ENCODE measurements at regions not wholly inside any gene's neighbourhood (a gene's known extent, or its start where the extent isn't known, plus 50 kb on each side); places are given as distances from the start of the nearest gene placed in this dataset.
"Not testable (repeated sequence)": the region's sequence is repeated elsewhere in the genome, so short reads cannot be mapped to it uniquely, and the experiment has no call there.

- H3K9me2 ChIP-seq (ENCODE audit: insufficient read depth, low read length); H3K9ac ChIP-seq (ENCODE audit: low read length); H3K9me3 ChIP-seq (ENCODE audit: low read length); H3F3A ChIP-seq (ENCODE audit: insufficient read depth, low read length, poor library complexity, severe bottlenecking); H2AFZ ChIP-seq (ENCODE audit: low read depth, low read length); H3K79me2 ChIP-seq (replicated peaks; ENCODE audit: insufficient read depth, low read length); H3K27me3 ChIP-seq (ENCODE audit: insufficient read depth, low read depth, low read length); H3K27ac ChIP-seq (ENCODE audit: low read length); H3K4me3 ChIP-seq (ENCODE audit: low read length); H3K36me3 ChIP-seq (ENCODE audit: insufficient read depth, low read length); H4K20me1 ChIP-seq (ENCODE audit: insufficient read depth); H3K4me2 ChIP-seq (ENCODE audit: low read length): not testable (repeated sequence)
Observed at GRCh38 chr4:55696424-55696823, 60.3 kb upstream of the NMU start.

DNA sequence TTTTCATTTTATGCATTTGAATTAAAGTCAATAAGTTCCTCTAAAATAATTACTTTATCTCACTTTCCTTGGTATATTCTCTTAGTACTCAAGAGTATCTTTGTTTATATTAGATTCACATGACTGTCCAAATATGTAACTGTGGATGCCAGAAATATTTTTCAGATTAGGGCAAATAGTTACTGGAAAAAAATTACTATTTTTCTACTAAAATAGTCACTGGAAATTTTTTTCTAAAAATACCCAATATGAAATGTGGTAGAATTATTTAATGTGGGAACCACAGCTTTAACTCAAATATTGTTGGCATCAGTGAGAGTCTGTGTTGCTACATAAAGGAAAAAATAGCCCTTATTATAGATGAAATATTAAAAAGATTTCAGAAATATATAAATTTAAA lies 70.4 kb upstream of the NMU start:
- Histone ChIP-seq H3K79me2 (replicated peaks; ENCODE audit: insufficient read depth, low read length) (no peaks in the 10 kb centered on the region), H3K9me2 (ENCODE audit: insufficient read depth, low read length) (no peaks in the 10 kb centered on the region), H4K20me1 (ENCODE audit: insufficient read depth) (no peaks in the 10 kb centered on the region), H3K9me3 (ENCODE audit: low read length) (no peaks in the 10 kb centered on the region), H3K36me3 (ENCODE audit: insufficient read depth, low read length) (no peaks in the 10 kb centered on the region), H3K27ac (ENCODE audit: low read length) (no peak overlapping the region), H3K9ac (ENCODE audit: low read length) (no peak overlapping the region), H2AFZ (ENCODE audit: low read depth, low read length) (no peak overlapping the region), H3K4me3 (ENCODE audit: low read length) (no peak overlapping the region), H3K4me2 (ENCODE audit: low read length) (no peak overlapping the region), H3F3A (ENCODE audit: insufficient read depth, low read length, poor library complexity, severe bottlenecking) (no peaks in the 10 kb centered on the region), H3K27me3 (ENCODE audit: insufficient read depth, low read depth, low read length) (no peaks in the 10 kb centered on the region)
- no peak for TF ChIP-seq TAF1 (IDR thresholded peaks at IDR 0.05; ENCODE audit: low read depth)
- no peak for TF ChIP-seq REST (IDR thresholded peaks at IDR 0.05; ENCODE audit: borderline replicate concordance)
- TF ChIP-seq EP300 (conservative IDR thresholded peaks at IDR 0.05; ENCODE audit: poor library complexity, severe bottlenecking), result no peak
- no peak for TF ChIP-seq MXI1 (conservative IDR thresholded peaks at IDR 0.05; ENCODE audit: poor library complexity, severe bottlenecking)
- TF ChIP-seq RAD21 (conservative IDR thresholded peaks at IDR 0.05), result no peak
- TF ChIP-seq SMC3 (conservative IDR thresholded peaks at IDR 0.05; ENCODE audit: poor library complexity), result no peak
- TF ChIP-seq POLR2AphosphoS5 (IDR thresholded peaks at IDR 0.05), result no peak

DNA sequence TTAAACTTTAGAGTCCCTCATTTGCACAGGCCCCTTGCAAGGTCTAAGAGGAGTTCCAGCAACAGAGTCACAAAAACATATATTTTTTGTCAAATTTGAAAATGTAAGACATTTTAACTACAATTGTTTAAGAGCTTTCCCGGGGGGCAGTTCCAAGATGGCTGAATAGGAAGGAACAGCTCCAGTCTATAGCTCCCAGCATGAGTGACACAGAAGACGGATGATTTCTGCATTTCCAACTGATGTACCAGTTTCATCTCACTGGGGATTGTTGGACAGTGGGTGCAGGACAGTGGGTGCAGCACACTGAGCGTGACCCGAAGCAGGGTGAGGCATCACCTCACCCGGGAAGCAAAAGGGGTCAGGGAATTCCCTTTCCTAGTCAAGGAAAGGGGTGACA lies 71.4 kb upstream of the NMU start:
- Histone ChIP-seq H3K27ac (ENCODE audit: low read length) (no peak overlapping the region), H3K4me2 (ENCODE audit: low read length) (no peak overlapping the region), H3K36me3 (ENCODE audit: insufficient read depth, low read length) (no peaks in the 10 kb centered on the region), H3K9ac (ENCODE audit: low read length) (no peak overlapping the region), H3K27me3 (ENCODE audit: insufficient read depth, low read depth, low read length) (no peaks in the 10 kb centered on the region), H2AFZ (ENCODE audit: low read depth, low read length) (no peak overlapping the region), H4K20me1 (ENCODE audit: insufficient read depth) (no peaks in the 10 kb centered on the region), H3F3A (ENCODE audit: insufficient read depth, low read length, poor library complexity, severe bottlenecking) (no peaks in the 10 kb centered on the region), H3K9me3 (ENCODE audit: low read length) (no peaks in the 10 kb centered on the region), H3K4me3 (ENCODE audit: low read length) (no peak overlapping the region), H3K79me2 (replicated peaks; ENCODE audit: insufficient read depth, low read length) (no peaks in the 10 kb centered on the region), H3K9me2 (ENCODE audit: insufficient read depth, low read length) (no peaks in the 10 kb centered on the region)
- TF ChIP-seq, protein P1, sequence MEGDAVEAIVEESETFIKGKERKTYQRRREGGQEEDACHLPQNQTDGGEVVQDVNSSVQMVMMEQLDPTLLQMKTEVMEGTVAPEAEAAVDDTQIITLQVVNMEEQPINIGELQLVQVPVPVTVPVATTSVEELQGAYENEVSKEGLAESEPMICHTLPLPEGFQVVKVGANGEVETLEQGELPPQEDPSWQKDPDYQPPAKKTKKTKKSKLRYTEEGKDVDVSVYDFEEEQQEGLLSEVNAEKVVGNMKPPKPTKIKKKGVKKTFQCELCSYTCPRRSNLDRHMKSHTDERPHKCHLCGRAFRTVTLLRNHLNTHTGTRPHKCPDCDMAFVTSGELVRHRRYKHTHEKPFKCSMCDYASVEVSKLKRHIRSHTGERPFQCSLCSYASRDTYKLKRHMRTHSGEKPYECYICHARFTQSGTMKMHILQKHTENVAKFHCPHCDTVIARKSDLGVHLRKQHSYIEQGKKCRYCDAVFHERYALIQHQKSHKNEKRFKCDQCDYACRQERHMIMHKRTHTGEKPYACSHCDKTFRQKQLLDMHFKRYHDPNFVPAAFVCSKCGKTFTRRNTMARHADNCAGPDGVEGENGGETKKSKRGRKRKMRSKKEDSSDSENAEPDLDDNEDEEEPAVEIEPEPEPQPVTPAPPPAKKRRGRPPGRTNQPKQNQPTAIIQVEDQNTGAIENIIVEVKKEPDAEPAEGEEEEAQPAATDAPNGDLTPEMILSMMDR (IDR thresholded peaks at IDR 0.05; ENCODE audit: poor library complexity, severe bottlenecking), result no peak
- TF ChIP-seq TAF1 (IDR thresholded peaks at IDR 0.05; ENCODE audit: low read depth), result no peak
- TF ChIP-seq RAD21 (conservative IDR thresholded peaks at IDR 0.05), result no peak
- no peak for TF ChIP-seq EP300 (conservative IDR thresholded peaks at IDR 0.05; ENCODE audit: poor library complexity, severe bottlenecking)
- no peak for TF ChIP-seq EZH2 (IDR thresholded peaks at IDR 0.05; ENCODE audit: borderline replicate concordance, insufficient read depth, low read length, poor library complexity, severe bottlenecking)
- TF ChIP-seq SMC3 (conservative IDR thresholded peaks at IDR 0.05; ENCODE audit: poor library complexity), result no peak
- no peak for TF ChIP-seq REST (IDR thresholded peaks at IDR 0.05; ENCODE audit: borderline replicate concordance)
- TF ChIP-seq MXI1 (conservative IDR thresholded peaks at IDR 0.05; ENCODE audit: poor library complexity, severe bottlenecking), result no peak
- TF ChIP-seq POLR2AphosphoS5 (IDR thresholded peaks at IDR 0.05), result no peak

DNA sequence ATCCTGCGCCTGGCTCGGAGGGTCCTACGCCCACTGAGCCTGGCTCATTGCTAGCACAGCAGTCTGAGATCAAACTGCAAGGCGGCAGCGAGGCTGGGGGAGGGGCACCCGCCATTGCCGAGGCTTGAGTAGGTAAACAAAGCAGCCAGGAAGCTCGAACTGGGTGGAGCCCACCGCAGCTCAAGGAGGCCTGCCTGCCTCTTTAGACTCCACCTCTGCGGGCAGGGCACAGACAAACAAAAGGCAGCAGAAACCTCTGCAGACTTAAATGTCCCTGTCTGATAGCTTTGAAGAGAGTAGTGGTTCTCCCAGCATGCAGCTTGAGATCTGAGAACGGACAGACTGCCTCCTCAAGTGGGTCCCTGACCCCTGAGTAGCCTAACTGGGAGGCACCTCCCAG lies 71.9 kb upstream of the NMU start:
- H3K27me3 ChIP-seq (ENCODE audit: insufficient read depth, low read depth, low read length), result not testable (repeated sequence)

More for the DNA sequence above, 71.9 kb upstream of the NMU start:
- H3K27ac ChIP-seq (ENCODE audit: low read length); H4K20me1 ChIP-seq (ENCODE audit: insufficient read depth); H3K9me2 ChIP-seq (ENCODE audit: insufficient read depth, low read length); H2AFZ ChIP-seq (ENCODE audit: low read depth, low read length); H3K4me2 ChIP-seq (ENCODE audit: low read length); H3K4me3 ChIP-seq (ENCODE audit: low read length); H3K9ac ChIP-seq (ENCODE audit: low read length); H3K36me3 ChIP-seq (ENCODE audit: insufficient read depth, low read length); H3K9me3 ChIP-seq (ENCODE audit: low read length); H3F3A ChIP-seq (ENCODE audit: insufficient read depth, low read length, poor library complexity, severe bottlenecking); H3K79me2 ChIP-seq (replicated peaks; ENCODE audit: insufficient read depth, low read length): not testable (repeated sequence)

Data from neural cell (in vitro differentiated cells).